ENCODE measurements at regions not wholly inside any gene's neighbourhood (a gene's known extent, or its start where the extent isn't known, plus 50 kb on each side); places are given as distances from the start of the nearest gene placed in this dataset.

GRCh38 chr10:113435881-113436280, 117.0 kb upstream of the HABP2 start:
- no peak for DNase-seq (ENCODE audit: low read depth in 1 of 2, low spot score in 1 of 2)

GRCh38 chr10:113436851-113437250, 116.0 kb upstream of the HABP2 start:
- no peak for DNase-seq (ENCODE audit: low read depth in 1 of 2, low spot score in 1 of 2)

GRCh38 chr10:113438652-113439051, 114.2 kb upstream of the HABP2 start:
- DNase-seq (ENCODE audit: low read depth in 1 of 2, low spot score in 1 of 2) = no peak

DNA sequence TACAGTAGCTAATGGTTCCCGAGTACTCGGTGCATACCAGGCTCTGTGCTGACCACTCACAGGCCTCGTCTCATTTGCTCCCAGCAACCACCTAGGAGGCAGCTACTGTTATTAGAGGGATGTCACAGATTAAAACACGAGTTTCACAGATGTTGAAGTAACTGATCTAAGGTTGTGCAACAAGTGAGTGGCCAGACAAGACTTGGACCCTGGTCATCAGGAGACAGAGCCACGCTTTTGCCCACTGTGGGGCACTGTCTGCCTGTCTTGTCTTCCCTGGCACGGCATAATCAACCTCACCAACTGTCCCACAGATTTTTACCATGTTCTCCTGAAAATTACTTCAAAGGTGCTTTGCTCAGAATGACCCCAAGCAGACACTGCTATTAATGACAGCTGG, 111.6 kb upstream of the HABP2 start:
- DNase-seq (ENCODE audit: low read depth in 1 of 2, low spot score in 1 of 2) = no peak

DNA sequence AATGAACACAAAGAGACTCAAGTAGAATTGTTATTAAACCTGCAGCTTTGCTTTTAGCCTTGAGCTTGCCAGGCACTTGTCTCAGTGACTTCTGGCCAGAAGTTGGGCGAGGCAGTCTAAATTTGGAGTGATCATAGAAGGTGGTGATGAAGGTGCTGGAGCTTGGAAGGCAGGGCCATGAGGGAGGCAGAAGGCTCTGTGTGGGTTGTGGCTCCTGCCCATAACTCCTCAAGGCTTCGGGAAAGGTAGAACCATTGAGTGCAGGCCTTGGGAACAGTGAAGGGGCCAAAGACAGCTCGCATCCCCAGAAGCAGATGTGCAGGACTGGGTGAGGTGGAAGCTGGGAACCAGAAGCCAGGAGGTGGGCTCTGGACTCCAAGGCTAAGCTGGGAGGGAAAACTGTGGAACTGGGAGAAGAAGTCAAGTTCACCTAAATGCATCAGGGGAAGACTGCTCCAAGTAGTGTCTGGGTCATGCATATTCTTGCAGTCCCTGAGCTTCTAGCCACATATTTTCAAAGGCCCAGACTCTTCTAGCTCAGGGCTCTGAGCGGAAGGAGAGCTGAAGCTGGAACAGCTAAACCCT, 111.1 kb upstream of the HABP2 start:
- no peak for DNase-seq (ENCODE audit: low read depth in 1 of 2, low spot score in 1 of 2)

- no peak for DNase-seq (ENCODE audit: low read depth in 1 of 2, low spot score in 1 of 2)
Measured at GRCh38 chr10:113442336-113442735, 110.5 kb upstream of the HABP2 start.

DNA sequence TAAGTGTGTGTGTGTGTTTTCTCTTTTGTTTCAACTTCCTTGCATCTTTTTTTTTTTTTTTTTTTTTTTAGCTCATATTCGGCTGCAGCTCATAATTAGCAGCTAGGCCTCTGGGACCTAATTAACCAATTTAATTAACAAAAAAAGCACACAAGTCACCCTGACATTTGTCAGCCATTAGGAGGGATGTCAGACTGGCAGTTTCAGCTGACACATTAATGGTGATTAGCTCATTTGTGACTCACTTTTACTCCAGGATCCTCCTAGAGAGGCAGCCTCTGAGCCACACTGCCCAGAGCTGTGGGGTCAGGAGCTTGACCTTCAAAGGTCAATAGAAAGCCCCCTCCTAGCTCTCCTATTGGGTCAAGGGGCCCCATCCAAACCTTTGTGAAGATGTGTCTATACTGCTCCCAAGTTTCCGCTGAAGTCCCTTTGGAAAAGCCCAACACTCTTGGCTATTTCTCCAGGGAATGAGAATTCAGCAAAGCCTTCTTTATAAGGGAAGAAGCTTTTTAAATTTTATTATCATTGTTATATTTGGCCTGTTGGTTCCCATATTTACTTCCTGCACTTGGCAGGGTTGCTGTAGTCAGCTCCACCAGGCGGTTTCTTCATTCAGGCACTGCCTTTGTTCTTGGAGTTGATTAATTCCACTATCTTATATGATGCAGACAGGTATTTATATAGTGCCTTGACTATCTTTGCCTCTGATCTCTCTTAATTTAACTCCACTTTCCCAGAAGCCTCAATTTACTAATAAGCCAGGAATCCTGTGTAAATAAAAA, 109.5 kb upstream of the HABP2 start:
- DNase-seq (ENCODE audit: low read depth in 1 of 2, low spot score in 1 of 2) = no peak

DNA sequence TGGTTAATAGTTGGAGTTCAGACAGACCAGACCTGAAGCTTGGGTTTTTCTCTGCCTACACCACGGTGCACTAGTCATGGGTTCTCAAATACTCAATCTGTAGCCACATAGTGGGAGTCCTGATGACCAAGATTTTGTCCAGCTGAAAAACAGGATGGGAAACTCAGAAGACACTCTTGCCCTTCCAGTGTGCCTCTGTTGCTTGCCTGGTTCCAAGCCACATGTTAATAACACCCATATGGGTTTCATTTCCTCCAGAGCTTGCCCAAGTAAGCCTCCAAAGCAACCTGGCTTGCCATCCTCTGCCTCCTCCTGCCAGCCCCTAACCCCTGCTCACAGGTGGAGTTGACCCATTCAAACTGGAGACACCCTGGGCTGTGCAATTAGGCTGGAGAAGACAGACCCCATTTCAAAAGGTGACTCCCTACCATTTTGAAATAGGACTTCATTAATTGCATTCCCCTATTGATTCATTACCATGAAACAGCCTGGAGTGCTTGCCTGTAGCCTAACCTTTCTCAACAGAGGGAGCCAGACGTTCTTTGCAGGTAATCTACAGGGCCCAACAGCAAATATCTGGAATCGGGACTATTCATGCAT, 108.0 kb upstream of the HABP2 start:
- no peak for DNase-seq (ENCODE audit: low read depth in 1 of 2, low spot score in 1 of 2)

- no peak for DNase-seq (ENCODE audit: low read depth in 1 of 2, low spot score in 1 of 2)
Measured at GRCh38 chr10:113445736-113446135, 107.1 kb upstream of the HABP2 start.

- DNase-seq (ENCODE audit: low read depth in 1 of 2, low spot score in 1 of 2) = no peak
Measured at GRCh38 chr10:113446739-113447138, 106.1 kb upstream of the HABP2 start.

DNA sequence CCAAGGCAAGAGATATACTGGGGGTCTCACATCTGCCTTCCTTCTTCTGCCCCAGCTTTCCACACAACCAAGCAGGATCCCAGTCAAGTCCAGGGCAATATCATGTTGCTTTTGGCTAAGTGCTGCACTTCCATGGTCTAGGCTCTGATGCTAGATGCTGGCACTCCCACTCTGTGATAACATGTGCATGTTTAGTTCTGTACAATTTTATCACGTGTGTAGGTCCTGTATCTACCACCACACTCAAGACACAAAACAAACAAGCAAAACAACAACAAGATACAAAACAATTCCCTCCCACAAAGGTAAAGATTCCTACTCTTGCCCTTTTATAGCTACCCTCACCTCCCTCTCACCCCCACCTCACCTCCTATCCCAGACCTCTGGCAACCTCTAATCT, 105.6 kb upstream of the HABP2 start:
- no peak for DNase-seq (ENCODE audit: low read depth in 1 of 2, low spot score in 1 of 2)

GRCh38 chr10:113449006-113449695, 103.7 kb upstream of the HABP2 start:
- no peak for DNase-seq (ENCODE audit: low read depth in 1 of 2, low spot score in 1 of 2)

DNA sequence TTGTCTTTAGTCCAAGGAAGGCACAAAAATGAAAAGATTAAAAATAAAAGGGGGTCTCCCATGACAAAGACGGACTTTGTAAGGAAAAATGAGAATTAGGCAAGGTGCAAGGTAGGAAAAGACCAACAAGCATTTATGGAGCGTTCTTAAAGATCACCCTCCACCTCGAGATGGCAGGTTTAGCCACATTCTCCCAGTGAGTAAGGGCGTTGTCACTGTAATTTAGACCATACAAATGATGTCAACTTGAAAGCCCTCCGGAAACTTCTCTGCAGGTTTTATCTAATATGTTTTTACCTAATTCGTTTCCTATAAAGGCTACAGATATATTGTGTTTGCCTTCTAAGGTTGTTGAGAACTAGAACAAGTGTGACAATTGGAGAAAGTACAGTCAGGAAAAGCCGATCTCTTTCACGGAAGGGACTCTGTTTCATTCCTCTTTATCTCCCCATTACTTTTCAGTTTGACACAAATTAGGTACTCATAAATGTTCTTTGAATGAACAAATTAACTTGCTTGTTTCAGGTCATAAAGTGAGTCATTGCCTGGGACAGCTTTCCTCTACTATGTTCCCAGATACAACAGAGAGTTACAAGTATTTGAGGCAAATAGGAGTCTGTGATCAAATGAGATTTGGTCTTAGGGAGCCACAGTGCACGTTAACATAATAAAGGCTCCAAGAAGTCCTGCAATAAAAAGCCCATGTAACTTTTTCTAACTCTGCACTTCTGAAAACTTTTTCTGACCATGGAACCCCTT, 102.6 kb upstream of the HABP2 start:
- DNase-seq (ENCODE audit: low read depth in 1 of 2, low spot score in 1 of 2) = no peak

DNA sequence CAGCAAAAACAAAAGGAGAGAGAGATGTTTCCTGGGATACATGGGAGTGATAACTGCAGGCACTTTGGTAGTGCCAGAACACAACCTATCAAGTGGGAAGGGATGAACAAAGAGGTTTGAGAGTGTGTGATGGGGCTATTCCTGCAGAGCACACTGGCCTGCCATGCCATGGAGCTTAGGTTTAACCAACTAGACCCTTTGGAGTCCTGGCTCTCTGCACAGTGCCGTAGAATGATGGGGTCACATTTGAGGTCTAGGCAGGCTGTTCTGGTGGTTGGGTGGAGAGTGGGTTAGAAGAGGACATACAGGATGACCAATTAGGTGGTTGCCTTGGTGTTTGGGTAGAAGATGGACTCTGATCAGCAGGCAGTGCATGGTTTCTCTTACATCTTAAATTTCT, 101.9 kb upstream of the HABP2 start:
- DNase-seq (ENCODE audit: low read depth in 1 of 2, low spot score in 1 of 2) = no peak

- no peak for DNase-seq (ENCODE audit: low read depth in 1 of 2, low spot score in 1 of 2)
Measured at GRCh38 chr10:113452146-113452845, 100.6 kb upstream of the HABP2 start.

- DNase-seq (ENCODE audit: low read depth in 1 of 2, low spot score in 1 of 2) = no peak
Measured at GRCh38 chr10:113453351-113453750, 99.5 kb upstream of the HABP2 start.

DNA sequence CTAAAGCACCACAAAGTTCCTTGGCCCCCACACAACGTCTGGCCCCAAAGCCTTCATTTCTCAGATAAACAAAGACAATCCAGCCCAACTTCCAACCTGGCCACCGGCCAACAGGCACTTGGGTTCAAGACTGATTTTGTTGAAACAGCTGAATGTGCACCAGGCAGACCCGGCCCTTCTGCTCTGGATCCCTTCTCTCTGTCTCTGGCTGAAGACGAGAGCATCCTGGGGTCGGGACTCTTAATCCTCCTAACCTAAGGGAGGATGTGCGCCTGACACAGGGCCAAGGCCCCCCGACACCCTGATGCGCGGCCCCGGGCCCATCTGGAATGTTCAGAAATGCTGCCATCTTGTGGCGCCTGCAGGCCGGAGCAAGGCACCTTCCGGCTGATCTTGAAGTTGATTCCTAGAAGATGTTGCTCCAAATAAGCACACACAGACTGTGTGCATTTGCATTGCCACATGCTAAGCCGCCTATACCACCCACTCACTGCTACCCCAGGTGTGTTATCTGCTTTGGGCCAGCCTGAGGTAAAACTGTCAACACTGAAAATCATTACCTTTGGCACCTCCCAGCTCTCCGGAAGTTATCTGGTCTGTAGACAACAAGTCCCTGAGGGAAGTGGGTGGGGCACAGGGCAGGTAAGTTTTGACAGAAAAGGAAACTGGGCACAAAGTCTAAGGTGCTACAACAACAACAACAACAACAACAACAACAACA, 98.4 kb upstream of the HABP2 start:
- DNase-seq (ENCODE audit: low read depth in 1 of 2, low spot score in 1 of 2) = no peak

GRCh38 chr10:113455947-113456346, 96.9 kb upstream of the HABP2 start:
- no peak for DNase-seq (ENCODE audit: low read depth in 1 of 2, low spot score in 1 of 2)

- DNase-seq (ENCODE audit: low read depth in 1 of 2, low spot score in 1 of 2) = no peak
Measured at GRCh38 chr10:113456741-113457140, 96.1 kb upstream of the HABP2 start.

- no peak for DNase-seq (ENCODE audit: low read depth in 1 of 2, low spot score in 1 of 2)
Measured at GRCh38 chr10:113457408-113457807, 95.4 kb upstream of the HABP2 start.

Data from stimulated activated CD4-positive, alpha-beta T cell treated with anti-CD3 and anti-CD28 coated beads, Interleukin-15, amount 100 ng/mL, for 1 hour (primary cell).